ENCODE measurements at regions not wholly inside any gene's neighbourhood (a gene's known extent, or its start where the extent isn't known, plus 50 kb on each side); places are given as distances from the start of the nearest gene placed in this dataset.

- TF ChIP-seq FOXP2 (optimal IDR thresholded peaks at IDR 0.05; ENCODE audit: borderline replicate concordance, extremely low read depth, extremely low read length, insufficient read depth) (no peak), POLR2AphosphoS5 (IDR thresholded peaks at IDR 0.05; ENCODE audit: low read depth, low read length) (no peak), SIN3A (IDR thresholded peaks at IDR 0.05; ENCODE audit: borderline replicate concordance, insufficient read depth, low read length) (no peak), REST (IDR thresholded peaks at IDR 0.05; ENCODE audit: insufficient read depth in 1 of 2, low read depth in 2 of 2, low read length in 2 of 2) (no peak), TAF1 (IDR thresholded peaks at IDR 0.05; ENCODE audit: borderline replicate concordance, insufficient read depth, low read length) (no peak)
Observed at GRCh38 chr9:79781263-79781662, 209.5 kb downstream of the TLE4 start.

- TF ChIP-seq POLR2AphosphoS5 (IDR thresholded peaks at IDR 0.05; ENCODE audit: low read depth, low read length), result no peak
- no peak for TF ChIP-seq REST (IDR thresholded peaks at IDR 0.05; ENCODE audit: insufficient read depth in 1 of 2, low read depth in 2 of 2, low read length in 2 of 2)
- no peak for TF ChIP-seq FOXP2 (optimal IDR thresholded peaks at IDR 0.05; ENCODE audit: borderline replicate concordance, extremely low read depth, extremely low read length, insufficient read depth)
- TF ChIP-seq SIN3A (IDR thresholded peaks at IDR 0.05; ENCODE audit: borderline replicate concordance, insufficient read depth, low read length), result no peak
- TF ChIP-seq TAF1 (IDR thresholded peaks at IDR 0.05; ENCODE audit: borderline replicate concordance, insufficient read depth, low read length), result no peak
Observed at GRCh38 chr9:79780559-79780958, 208.8 kb downstream of the TLE4 start.

- TF ChIP-seq REST (IDR thresholded peaks at IDR 0.05; ENCODE audit: insufficient read depth in 1 of 2, low read depth in 2 of 2, low read length in 2 of 2) (no peak), SIN3A (IDR thresholded peaks at IDR 0.05; ENCODE audit: borderline replicate concordance, insufficient read depth, low read length) (no peak), FOXP2 (optimal IDR thresholded peaks at IDR 0.05; ENCODE audit: borderline replicate concordance, extremely low read depth, extremely low read length, insufficient read depth) (no peak)
Observed at GRCh38 chr9:79779901-79780300, 208.1 kb downstream of the TLE4 start.

GRCh38 chr9:79778581-79778980 lies 206.8 kb downstream of the TLE4 start:
- TF ChIP-seq SIN3A (IDR thresholded peaks at IDR 0.05; ENCODE audit: borderline replicate concordance, insufficient read depth, low read length) (no peak), TAF1 (IDR thresholded peaks at IDR 0.05; ENCODE audit: borderline replicate concordance, insufficient read depth, low read length) (no peak), REST (IDR thresholded peaks at IDR 0.05; ENCODE audit: insufficient read depth in 1 of 2, low read depth in 2 of 2, low read length in 2 of 2) (no peak), POLR2AphosphoS5 (IDR thresholded peaks at IDR 0.05; ENCODE audit: low read depth, low read length) (no peak), FOXP2 (optimal IDR thresholded peaks at IDR 0.05; ENCODE audit: borderline replicate concordance, extremely low read depth, extremely low read length, insufficient read depth) (no peak)

- TF ChIP-seq POLR2AphosphoS5 (IDR thresholded peaks at IDR 0.05; ENCODE audit: low read depth, low read length) (no peak), TAF1 (IDR thresholded peaks at IDR 0.05; ENCODE audit: borderline replicate concordance, insufficient read depth, low read length) (no peak), SIN3A (IDR thresholded peaks at IDR 0.05; ENCODE audit: borderline replicate concordance, insufficient read depth, low read length) (no peak), FOXP2 (optimal IDR thresholded peaks at IDR 0.05; ENCODE audit: borderline replicate concordance, extremely low read depth, extremely low read length, insufficient read depth) (no peak)
Observed at GRCh38 chr9:79776581-79776980, 204.8 kb downstream of the TLE4 start.
